Stimulated activated CD4-positive, alpha-beta T cell treated with anti-CD3 and anti-CD28 coated beads, Interleukin-2, amount 100 ng/mL, for 4 hours (primary cell): ENCODE measurements at regions not wholly inside any gene's neighbourhood (a gene's known extent, or its start where the extent isn't known, plus 50 kb on each side); places are given as distances from the start of the nearest gene placed in this dataset.

Experiments
- DNase-seq: peaks from one replicate; pipeline ENCODE4 v3.0.0-alpha.2; 2020; ENCODE audit warnings: low read depth

DNA sequence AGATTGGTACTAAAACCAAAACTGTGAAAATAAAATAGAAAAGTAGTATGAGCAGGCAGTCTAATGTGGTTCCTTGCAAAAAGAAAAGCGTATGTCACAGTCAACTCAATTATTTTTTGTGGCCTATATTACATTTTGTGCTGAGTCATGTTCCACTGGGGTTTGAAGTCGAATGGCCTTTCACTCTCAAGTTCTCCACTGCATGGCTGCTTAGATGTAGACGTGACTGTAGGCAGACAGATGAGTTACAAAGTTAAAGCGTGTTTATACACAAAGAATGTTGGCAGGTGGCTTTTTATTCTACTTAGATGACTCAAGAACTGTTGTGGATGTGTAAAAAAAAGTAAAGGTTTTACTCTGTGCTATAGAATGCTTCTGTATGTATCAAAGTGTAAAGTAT lies 133.9 kb downstream of the SLITRK6 start:
- no peak for DNase-seq

DNA sequence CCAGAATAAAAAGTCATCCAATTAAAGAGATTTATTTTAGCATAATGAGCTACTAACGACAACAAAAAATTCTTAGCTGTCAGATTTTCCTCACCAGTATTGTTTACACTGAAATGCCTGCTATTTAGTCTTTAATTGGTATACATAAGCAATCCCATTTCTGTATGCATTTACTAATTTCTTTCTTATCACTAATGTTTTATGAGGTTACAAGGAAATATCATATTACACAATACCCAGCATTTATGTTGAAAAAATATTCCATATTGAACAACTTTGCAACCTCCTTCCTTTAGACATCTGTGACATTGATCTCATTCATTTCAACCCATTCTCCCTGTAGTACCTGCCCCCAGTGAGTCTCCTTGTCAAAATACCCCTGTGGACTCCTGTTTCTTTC lies 135.4 kb downstream of the SLITRK6 start:
- no peak for DNase-seq

DNA sequence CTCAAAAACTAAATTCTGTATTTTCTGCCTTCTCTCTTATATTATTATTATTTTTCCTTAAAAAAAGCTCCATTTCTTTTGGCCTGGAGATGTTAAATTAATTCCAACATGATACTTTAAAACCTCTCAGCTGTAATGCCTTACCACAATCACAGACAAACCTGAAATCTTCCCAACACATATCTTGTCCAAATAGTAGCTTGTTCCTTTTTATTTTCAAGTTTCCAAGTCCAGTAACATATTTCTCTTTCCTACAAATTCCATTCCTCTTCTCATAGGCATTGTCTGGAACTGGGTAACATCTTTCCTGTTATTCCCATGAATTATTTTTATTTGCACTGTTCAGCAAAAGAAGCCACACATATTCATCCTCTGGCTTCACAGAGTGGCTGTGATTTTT lies 137.0 kb downstream of the SLITRK6 start:
- DNase-seq: no peak

DNA sequence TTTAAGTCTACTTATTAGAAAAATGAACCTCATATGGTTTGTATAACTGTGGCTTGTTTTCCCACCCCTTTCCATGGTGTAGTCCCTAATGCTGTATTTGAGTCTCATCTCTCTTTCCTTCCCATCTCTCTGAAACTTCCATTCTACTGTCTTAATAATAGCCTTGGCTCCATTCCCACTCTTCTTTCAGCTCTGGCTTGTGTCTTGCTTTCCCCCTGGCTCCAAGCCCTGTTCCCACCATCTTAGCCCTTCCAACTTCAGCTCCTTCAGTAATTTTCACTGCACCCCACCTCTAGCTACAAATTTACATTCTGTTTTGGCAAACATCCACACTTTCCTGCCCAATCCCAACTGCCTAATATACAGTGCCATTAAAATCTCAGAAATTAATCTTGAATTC lies 137.5 kb downstream of the SLITRK6 start:
- no peak for DNase-seq

DNA sequence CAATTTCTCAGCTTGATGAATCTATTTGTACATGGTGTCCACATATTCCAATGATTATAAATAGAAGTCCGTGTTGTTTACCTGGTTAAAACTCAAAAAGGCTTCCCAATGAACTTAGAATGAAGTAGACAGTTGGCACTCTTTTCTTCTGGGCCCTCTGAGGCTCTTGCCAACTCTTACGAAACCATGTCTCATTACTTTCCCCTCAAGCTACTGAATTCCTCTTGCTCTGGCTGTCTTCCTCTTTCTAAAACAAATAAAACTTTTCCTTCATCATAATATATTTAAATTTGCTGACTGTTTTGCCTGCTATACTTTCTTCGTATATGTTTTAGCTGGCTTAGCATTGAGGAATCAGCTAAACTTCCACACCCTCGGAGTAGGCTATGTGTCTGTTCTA lies 139.7 kb downstream of the SLITRK6 start:
- DNase-seq: no peak

DNA sequence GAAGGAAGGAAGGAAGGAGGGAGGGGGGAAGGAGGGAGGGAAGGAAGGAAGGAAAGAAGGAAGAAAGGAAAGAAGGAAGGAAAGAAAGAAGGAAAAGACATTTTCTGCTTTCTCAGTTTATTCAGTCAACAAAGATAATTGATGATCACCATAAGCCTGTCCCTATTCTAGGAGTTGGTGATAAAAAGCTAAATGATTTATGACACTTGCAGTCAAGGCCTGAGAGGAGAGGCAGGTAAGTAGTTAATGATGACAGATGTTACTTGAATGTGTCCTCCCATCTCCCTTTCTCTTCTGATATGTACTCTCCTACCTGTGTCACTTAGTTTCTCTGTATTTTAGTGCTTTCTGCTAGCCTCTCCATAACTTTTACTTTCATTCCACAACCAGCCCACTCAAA lies 141.3 kb downstream of the SLITRK6 start:
- no peak for DNase-seq

DNA sequence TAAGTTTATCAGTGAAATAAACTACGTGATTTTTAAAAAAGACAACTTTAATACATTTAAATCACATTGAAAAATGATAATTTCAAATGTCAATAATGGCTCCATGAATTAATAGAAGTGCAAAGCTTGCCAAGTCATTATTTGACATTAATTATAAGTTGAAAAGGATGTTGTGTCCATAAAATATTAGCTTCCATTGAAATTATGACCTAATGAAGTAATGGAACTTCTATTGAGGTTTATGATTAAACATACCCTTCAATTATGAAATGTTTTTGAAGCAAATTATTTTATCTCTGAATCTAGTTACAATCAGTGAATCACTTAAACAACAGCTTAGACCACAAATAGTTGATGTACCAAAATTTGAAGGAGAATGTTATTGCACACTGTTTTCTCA lies 144.2 kb downstream of the SLITRK6 start:
- no peak for DNase-seq

DNA sequence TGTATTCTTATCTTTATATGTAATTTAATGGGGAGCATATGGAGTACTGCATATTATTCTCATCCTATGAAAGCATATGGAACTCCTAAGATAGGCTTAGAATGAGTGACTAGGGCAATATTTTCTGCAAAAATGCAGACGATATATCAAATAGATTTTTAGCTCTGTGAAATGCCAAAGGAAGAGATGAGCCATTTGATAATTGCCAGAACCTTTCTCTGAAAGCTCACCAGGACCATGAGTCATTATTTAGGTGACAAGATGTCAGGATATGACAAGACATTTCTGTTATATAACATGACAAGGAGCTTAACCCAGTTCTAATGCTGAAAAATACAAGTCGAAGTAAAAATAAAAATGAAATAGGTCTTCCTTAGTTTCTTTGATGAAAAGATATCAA lies 145.0 kb downstream of the SLITRK6 start:
- DNase-seq: no peak

DNA sequence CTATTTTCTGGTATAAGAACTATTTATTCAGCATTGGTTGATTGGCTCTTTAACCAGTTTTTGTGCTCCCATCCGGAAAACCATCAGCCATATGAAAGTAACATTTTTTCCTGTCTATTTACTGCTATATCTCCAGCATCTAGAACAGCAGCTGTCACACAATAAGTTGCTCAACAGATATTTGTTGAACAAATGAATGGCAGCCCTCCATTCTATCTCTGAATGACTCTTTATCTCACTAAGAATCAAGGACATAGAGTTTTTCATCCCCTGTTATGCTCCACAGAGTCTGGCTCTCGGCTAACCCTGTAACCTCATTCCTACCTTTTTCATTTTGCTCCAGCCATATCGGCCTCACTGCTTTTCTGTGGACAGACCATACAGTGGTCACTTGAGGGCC lies 145.5 kb downstream of the SLITRK6 start:
- DNase-seq: no peak

DNA sequence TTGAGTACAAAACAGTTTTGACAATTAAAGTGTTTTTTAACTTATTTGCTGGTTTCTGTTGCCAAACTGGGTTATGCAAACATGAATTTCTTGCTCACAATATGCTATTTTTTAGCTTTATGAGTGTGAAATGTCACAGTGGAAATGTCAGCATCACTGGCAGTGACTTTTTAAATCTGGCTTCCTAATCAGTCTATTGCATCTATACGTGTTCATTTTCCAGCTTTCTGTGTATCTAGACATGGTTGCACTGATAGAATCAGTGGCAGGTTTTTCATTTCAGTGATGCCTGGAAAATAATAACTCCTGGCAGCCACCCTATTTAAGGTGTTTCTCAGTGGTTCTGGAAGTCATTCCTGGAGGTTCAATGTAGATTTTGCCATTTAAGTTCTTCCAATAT lies 146.7 kb downstream of the SLITRK6 start:
- DNase-seq: no peak

DNA sequence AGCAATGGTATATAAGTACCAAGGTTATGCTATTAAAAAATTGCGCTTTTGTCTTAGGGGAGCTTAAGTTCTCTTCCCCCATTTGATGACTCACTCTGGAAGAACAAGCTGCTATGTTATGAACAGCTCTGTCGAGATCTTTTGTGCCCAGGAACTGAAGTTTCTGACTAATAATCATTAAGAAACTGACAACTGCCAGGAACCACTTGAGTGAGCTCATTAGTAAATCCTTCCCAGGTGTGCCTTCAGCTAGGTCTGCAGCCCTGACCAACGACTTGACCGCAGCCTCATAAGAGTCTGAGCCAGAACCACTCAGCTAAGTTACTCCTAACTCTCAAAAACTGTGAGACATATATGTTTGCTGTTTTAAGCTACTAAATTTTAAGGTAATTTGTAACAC lies 147.8 kb downstream of the SLITRK6 start:
- DNase-seq: no peak

DNA sequence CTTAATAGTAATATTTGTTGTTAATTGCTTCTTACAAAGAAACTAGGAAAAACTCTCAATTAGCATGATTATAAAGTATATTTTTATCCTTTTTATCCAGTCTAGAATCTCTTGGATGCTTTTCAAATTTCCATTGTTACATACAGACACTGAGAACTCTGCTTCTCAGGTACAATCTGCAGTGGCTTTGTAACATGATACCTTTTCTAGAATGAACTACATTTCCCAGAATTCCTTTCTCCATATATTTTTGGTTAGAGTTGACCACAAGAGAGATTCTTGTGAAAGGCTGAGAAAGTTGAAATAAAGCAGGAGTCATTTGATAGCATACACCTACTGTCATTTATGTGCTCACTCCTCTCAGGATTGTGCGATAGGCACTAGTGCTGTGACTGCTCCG lies 148.6 kb downstream of the SLITRK6 start:
- DNase-seq: no peak

DNA sequence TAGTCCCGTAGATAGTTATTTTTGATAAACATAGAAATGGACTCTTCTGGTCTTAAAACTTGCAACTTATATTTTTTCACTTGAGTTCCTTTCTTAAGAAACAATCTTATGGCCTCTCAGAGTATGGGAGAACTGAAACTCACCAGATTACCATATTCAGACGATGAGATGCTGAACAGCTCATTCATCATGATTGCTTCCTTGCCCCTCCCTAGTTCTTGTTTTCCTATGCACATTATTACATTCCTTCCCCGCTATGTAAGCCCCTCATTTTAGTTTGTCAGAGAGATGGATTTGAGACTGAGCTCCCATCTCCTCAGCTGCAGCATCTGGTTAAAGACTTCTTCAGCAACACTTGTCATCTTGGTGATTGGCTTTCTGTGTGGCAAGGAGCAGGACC lies 158.5 kb downstream of the SLITRK6 start:
- no peak for DNase-seq

DNA sequence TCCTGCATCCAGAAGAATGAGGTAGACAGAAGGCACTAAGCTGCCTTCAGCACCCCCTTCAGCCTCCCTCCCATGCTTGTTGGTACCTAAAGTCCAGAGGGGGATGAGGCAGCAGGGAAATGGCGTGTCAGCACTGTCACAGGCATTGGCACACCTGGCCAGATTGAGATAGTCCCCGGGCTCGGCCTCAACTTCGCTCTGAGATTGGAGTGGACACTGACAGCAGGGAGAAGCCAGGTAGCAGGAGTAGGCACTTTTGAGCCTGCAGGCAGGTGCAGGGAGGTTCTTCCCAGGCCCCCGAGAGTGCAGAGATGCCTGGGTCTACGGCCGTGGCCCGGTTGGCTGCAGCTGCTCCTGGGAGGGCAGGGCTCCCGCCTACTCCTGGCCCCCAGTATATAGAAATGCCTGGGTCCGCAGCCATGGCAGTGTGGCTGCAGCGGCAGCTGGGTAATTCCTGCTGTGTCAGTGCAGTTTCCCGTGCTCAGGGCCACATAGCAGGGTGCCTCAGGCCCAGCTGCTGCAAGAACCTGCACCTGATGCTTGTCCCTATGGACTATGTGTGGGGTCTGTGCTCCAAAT lies 160.3 kb downstream of the SLITRK6 start:
- no peak for DNase-seq

DNA sequence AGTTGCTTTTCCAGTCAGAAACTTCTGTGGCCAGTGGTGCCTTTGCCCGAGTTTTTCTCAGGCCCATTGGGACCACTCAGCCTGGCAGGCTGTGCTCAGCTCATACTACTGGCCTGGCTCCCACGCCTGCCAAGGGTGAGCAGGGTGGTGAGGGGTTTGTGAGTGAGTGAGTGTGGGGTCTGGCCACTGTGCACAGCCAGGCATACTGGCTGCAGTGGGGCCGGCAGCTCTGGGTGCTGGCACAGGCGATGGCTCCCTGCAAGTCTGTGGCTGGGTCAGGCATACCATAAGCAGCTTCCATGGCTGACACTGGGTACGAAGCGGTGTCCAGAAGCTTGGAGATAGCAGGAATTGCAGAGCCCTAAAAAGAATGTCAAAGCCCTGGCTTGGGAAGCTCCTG lies 161.0 kb downstream of the SLITRK6 start:
- no peak for DNase-seq

DNA sequence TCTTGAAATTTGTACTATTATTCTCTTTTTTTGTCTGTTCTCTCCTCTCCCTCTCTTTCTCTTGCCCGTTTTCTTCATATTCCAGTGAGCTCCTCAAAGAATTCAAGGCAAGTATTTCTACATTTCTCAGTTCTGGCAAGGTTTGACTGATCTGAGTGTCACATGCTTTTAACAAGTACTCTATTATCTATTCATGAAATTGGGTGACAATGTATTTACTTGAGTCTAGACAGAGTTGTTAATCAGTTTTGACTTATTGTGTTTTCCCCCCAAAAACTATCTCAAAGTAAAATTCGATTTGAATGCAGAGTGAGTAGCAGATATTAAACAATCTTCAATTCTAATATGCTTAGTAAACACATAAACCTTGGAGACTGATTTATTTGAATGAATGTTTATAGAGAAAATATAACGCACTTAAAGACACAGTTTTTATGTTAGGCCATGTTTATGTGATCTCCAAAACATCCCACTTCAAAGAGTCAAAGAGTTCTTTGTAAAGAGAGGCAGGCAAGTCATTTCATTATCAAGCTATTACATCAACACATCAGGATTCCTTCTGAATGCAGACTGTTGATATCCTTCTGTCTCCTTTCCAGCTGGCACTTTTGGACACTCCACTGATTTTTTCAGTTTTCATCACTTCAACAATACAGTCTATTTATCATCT lies 166.6 kb downstream of the SLITRK6 start:
- no peak for DNase-seq

DNA sequence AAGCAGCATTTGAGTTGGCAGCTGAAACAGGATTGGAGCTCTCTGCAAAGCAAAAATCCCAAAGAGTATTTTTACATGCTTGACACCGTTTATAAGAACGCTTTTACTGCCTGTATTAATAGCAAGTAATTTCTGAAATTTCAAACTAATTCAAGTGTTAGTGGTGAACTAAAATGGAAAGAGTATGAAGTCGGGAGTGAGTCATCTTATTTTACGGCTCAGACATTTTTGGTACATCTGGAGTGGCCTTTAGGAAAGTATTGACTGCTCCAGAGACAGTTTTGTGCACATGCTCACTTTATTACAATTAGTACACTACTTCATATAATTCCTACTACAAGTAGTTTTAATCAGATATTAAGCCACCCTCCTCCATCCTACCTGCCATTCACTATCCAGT lies 167.4 kb downstream of the SLITRK6 start:
- no peak for DNase-seq

DNA sequence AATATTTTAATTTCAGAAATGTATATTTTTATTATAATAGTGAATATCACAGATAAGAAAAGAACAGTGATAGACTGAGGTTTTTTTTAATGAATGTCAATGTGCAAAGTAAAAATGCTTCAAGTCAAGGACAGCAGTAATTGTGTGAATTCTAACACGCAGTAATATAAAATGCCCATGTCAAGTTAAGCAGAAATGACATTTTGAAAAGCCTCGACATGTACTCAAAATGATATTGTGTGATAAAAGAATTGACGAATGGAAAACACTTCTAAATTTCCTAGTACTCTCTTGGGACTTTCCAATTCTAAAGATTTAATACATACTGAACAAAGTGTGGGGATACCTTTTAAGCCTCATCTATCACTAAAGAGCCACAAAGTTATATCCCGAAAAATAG lies 172.6 kb downstream of the SLITRK6 start:
- DNase-seq: no peak

DNA sequence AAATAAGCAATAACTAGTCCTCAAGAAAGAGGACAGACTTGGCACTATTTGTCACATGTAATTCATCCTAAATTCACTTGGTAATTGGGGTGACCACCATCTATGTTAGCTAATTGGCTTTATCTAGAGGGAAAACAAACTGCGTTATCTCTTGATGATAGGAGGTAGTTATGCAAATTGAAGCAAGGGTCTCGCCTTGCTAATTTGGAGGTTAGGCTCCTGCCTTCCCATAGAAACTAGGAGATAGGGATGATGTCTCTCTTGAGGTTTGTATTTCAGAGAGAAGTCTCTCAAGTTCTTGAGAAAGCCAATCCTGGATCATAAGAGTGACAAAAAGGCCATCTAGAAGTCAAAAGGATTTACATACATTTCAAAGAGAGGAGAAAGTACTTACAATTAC lies 179.9 kb downstream of the SLITRK6 start:
- DNase-seq: no peak

DNA sequence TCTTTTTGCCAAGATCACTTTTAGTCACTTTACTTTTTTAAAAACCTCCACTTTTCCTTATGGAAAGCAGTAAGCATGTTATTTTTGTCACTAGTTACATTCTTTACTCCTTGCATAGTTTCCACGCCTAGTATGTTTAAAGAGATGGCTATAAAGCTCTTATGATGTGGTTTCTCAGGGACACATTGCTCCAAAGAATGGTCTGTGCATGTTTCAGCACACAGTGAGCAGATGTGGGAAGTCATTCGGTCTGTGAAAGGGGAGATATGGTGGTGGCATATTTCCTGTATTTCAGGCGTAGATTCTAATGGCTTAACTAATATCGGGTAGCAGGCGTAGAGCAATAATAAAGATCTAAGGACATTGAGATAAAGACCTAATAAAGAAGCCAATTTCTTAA lies 180.7 kb downstream of the SLITRK6 start:
- no peak for DNase-seq

DNA sequence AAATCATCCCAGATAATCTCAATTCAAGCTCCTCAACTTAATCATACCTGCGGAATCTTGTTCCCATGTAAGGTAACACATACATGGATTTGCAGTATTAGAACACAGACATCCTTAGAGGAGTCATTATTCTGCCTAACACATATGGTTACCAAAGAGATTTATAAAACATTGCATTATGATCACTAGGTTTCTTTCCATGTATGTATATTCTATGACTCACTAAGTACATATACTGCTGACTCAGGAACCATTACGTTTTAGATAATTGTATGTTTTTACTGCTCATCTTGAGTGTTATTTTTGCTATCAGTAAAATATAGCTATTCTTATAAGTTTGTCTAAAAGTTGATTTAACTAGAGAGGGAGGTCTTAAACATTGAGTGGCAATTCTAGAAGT lies 182.9 kb downstream of the SLITRK6 start:
- no peak for DNase-seq

DNA sequence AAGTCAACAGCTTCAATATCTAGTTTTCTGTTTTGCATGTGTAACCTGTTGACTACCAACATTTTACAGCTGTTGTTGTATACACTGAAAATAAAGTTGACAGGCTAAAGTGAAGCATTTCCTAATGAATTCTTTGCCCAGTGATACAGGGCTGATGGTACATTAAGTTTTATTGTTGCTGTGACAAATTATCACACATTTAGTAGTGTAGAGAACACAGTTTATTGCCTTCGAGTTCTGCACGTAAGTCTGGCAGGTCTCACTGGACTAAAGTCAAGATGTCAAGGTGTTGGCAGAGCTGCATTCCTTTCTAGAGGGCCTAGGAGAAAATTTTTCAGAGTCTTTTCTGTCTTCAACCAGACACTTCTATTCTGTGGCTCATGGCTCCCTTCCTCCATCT lies 184.2 kb downstream of the SLITRK6 start:
- DNase-seq: no peak

DNA sequence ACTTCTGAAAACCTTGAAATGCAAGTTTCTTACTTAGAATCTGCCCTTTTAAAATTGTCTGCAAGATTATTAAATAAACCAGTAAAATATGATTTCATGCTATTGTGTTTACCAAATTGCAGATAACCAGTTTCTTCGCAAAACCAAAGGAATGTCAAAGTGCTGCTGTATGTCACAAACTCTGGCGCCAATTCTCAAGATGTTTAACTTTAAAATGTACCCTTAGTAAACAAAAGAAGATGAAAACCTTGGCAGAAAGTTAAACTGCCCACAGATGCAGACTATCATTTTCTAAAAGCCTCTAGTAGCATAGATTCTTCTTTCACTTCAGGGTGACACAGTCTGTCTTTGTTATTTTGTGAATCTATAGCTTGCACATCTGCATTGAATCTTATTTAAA lies 189.2 kb downstream of the SLITRK6 start:
- no peak for DNase-seq

DNA sequence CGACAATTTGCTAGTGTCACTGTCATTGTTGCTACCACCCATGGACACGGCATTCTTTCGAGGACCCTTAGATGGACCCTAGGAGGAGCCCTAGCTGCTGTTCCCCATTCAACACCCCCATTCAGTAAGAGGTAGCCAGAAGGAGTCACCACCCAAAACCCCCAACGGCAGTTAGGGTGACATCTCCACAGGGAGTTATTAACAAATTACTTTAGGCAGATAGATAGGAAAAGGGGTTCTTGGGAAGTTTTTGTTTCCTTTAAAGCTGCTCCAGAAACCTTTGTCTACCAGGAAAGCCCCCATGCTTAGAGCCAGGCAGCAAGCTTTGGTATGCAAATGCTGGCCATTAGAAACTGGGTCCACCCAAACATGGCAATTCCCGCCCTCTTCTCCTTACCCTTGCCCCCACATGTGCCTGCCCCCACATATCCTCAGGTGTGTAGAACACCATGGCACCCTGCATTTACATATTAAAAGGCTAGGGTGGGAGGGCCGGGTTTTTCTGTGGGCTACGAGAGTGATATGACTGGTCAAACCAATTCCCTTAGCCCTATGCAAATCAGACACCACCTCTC lies 190.9 kb downstream of the SLITRK6 start:
- DNase-seq: no peak
